Tibial nerve (tissue), 4 donors: ENCODE measurements at regions not wholly inside any gene's neighbourhood (a gene's known extent, or its start where the extent isn't known, plus 50 kb on each side); places are given as distances from the start of the nearest gene placed in this dataset.

ENCODE experiments used
- DNase-seq, 2 donors: peaks; one replicate each; pipeline ENCODE4 v3.0.0-alpha.2; 2019; ENCODE audit warnings: low spot score in 2 of 2
- H3K27ac ChIP-seq, 4 donors: fragments of 200-600 bp; sonication (generic) in 3 of 4; one replicate each; pipeline ENCODE4 v1.5.1; 2017 to 2019; ENCODE audit warnings: mild to moderate bottlenecking in 1 of 4
- H3K27me3 ChIP-seq, 2 donors: fragments of 200-600 bp; sonication (generic) in 1 of 2; one replicate each; pipeline versions ENCODE4 v1.5.1 to v1.6.0; 2017 to 2019
- H3K36me3 ChIP-seq, 3 donors: fragments of 200-600 bp; sonication (generic); one replicate each; pipeline ENCODE4 v1.5.1; 2018 to 2019
- H3K4me1 ChIP-seq, 4 donors: fragments of 200-600 bp; sonication (generic) in 3 of 4; one replicate each; pipeline ENCODE4 v1.5.1; 2017 to 2019
- H3K4me3 ChIP-seq, 4 donors: fragments of 200-600 bp; sonication (generic) in 3 of 4; one replicate each; pipeline ENCODE4 v1.5.1; 2017 to 2019; ENCODE audit warnings: mild to moderate bottlenecking in 1 of 4, moderate library complexity in 1 of 4
- H3K9me3 ChIP-seq, 4 donors: fragments of 200-600 bp; sonication (generic) in 3 of 4; one replicate each; pipeline ENCODE4 v1.5.1; 2017 to 2019
- CTCF ChIP-seq, 5 experiments: fragments of 200-600 bp in 3 of 5; fragments of 450-650 bp in 2 of 5; sonication (generic) in 3 of 5; IDR thresholded peaks; one replicate each; pipeline ENCODE4 v1.5.1; 2016 to 2019; ENCODE audit warnings: antibody characterized with exemption in 5 of 5, mild to moderate bottlenecking in 3 of 5, moderate library complexity in 2 of 5
- EP300 ChIP-seq, 2 donors: sonication (generic); formaldehyde crosslinking; IDR thresholded peaks; one replicate each; pipeline ENCODE4 v1.6.1; 2017; ENCODE audit warnings: antibody characterized with exemption in 2 of 2, mild to moderate bottlenecking in 1 of 2
- POLR2A ChIP-seq, 2 donors: fragments of 450-650 bp; IDR thresholded peaks; one replicate each; pipeline ENCODE4 v1.6.1; 2017; ENCODE audit warnings: antibody characterized with exemption in 2 of 2, mild to moderate bottlenecking in 2 of 2, moderate library complexity in 2 of 2
- WGBS, 2 donors: methylation state at CpG; one replicate each; pipeline ENCODE4 v1.1.5; 2018; 5-methylcytosine and 5-hydroxymethylcytosine counted together

- WGBS, 2 donors: 81 to 84% methylated on average over 10 of the region's 10 CpGs
- TF ChIP-seq EP300 (IDR thresholded peaks at IDR 0.05) (no peak), POLR2A (IDR thresholded peaks at IDR 0.05) (no peak), CTCF (IDR thresholded peaks at IDR 0.05) (no peak)
- Histone ChIP-seq H3K4me1 (peaks cover 0 to 11% (median 0%) of the 10 kb centered on the region in 4 donors), H3K9me3 (no peaks in the 10 kb centered on the region), H3K27ac (no peak overlapping the region), H3K36me3 (peaks cover 0 to 63% (median 0%) of the 10 kb centered on the region in 3 donors), H3K27me3 (no peaks in the 10 kb centered on the region), H3K4me3 (no peak overlapping the region)
- DNase-seq: no peak
Observed at GRCh38 chr15:62841891-62842559, 200.5 kb upstream of the TPM1 start.

- Histone ChIP-seq H3K27me3 (no peaks in the 10 kb centered on the region), H3K36me3 (peaks cover 0 to 52% (median 0%) of the 10 kb centered on the region in 3 donors), H3K9me3 (no peaks in the 10 kb centered on the region), H3K27ac (no peak overlapping the region), H3K4me3 (no peak overlapping the region), H3K4me1 (peaks cover 0 to 14% (median 0%) of the 10 kb centered on the region in 4 donors)
- no peak for TF ChIP-seq CTCF (IDR thresholded peaks at IDR 0.05)
- WGBS, 2 donors: 83% methylated on average over 5 of the region's 5 CpGs
- no peak for DNase-seq
Observed at GRCh38 chr15:62843311-62843710, 199.2 kb upstream of the TPM1 start.

GRCh38 chr15:62844564-62845240 is 197.8 kb upstream of the TPM1 start:
- H3K36me3 ChIP-seq: peaks cover 0 to 38% (median 0%) of the 10 kb centered on the region in 3 donors

GRCh38 chr15:62845241-62846126 is 197.1 kb upstream of the TPM1 start:
- WGBS, 2 donors: 42 to 56% methylated on average over 11 to 12 of the region's 12 CpGs
- H3K36me3 ChIP-seq: peaks cover 0 to 30% (median 0%) of the 10 kb centered on the region in 3 donors
- H3K4me3 ChIP-seq: no peak overlapping the region
- H3K27ac ChIP-seq: no peak overlapping the region
- H3K9me3 ChIP-seq: no peaks in the 10 kb centered on the region
- no peak for TF ChIP-seq EP300 (IDR thresholded peaks at IDR 0.05)
- no peak for TF ChIP-seq CTCF (IDR thresholded peaks at IDR 0.05)
- TF ChIP-seq POLR2A (IDR thresholded peaks at IDR 0.05): no peak
- no peak for DNase-seq
- H3K27me3 ChIP-seq: no peaks in the 10 kb centered on the region
- H3K4me1 ChIP-seq: peaks cover 0 to 20% (median 0%) of the 10 kb centered on the region in 4 donors

More at GRCh38 chr15:62844564-62845240, 197.8 kb upstream of the TPM1 start:
- H3K4me3 ChIP-seq: no peak overlapping the region
- H3K4me1 ChIP-seq: peaks cover 0 to 20% (median 0%) of the 10 kb centered on the region in 4 donors
- no peaks in the 10 kb centered on the region for H3K27me3 ChIP-seq
- DNase-seq: no peak
- TF ChIP-seq CTCF (IDR thresholded peaks at IDR 0.05) (no peak), POLR2A (IDR thresholded peaks at IDR 0.05) (no peak), EP300 (IDR thresholded peaks at IDR 0.05) (no peak)
- H3K27ac ChIP-seq: no peak overlapping the region
- 63 to 71% methylated on average over 10 of the region's 10 CpGs for WGBS, 2 donors
- no peaks in the 10 kb centered on the region for H3K9me3 ChIP-seq
